ENCODE measurements at regions not wholly inside any gene's neighbourhood (a gene's known extent, or its start where the extent isn't known, plus 50 kb on each side); places are given as distances from the start of the nearest gene placed in this dataset.
"Not testable (repeated sequence)": the region's sequence is repeated elsewhere in the genome, so short reads cannot be mapped to it uniquely, and the experiment has no call there.

- no peaks in the 10 kb centered on the region for H3K9me3 Mint-ChIP-seq
- POLR2A ChIA-PET: interaction anchor here (1.1 to 1.5 kb wide), 2 partner anchors 49 to 50 kb away, joined by 3 to 7 read pairs; partner anchors contain the start of gene ACSL4
- H3K4me1 Mint-ChIP-seq (ENCODE audit: low read depth): peaks cover 18% of the 10 kb centered on the region
- H3K27me3 Mint-ChIP-seq: no peaks in the 10 kb centered on the region
- H3K4me3 Mint-ChIP-seq: peak overlapping the region; percentile 66
- intact Hi-C loops (cut with micrococcal nuclease): loop anchor here (5.0 kb wide), 1 partner anchor 51 kb away; the partner anchor contains the start of gene ACSL4
- peak overlapping the region; percentile 95 for H3K27ac Mint-ChIP-seq
- DNase-seq (peak; percentile 37), ATAC-seq (peak; percentile 84)
- CTCF ChIA-PET: no interaction called here
- H3K36me3 Mint-ChIP-seq (ENCODE audit: low read depth): no peaks in the 10 kb centered on the region
- no peak for TF ChIP-seq CTCF (IDR thresholded peaks at IDR 0.05)
Observed at GRCh38 chrX:109782994-109783700, 50.1 kb upstream of the ACSL4 start.

- Mint-ChIP-seq H3K4me1 (ENCODE audit: low read depth) (peaks cover 18% of the 10 kb centered on the region), H3K36me3 (ENCODE audit: low read depth) (no peaks in the 10 kb centered on the region), H3K4me3 (no peak overlapping the region), H3K27ac (peak overlapping the region; percentile 95), H3K9me3 (no peaks in the 10 kb centered on the region), H3K27me3 (no peaks in the 10 kb centered on the region)
- no peak for TF ChIP-seq CTCF (IDR thresholded peaks at IDR 0.05)
- DNase-seq: no peak
- POLR2A ChIA-PET: interaction anchor here (1.1 to 1.5 kb wide), 2 partner anchors 50 to 51 kb away, joined by 3 to 7 read pairs; partner anchors contain the start of gene ACSL4
- intact Hi-C loops (cut with micrococcal nuclease): loop anchor here (5.0 kb wide), 1 partner anchor 51 kb away; the partner anchor contains the start of gene ACSL4
- peak; percentile 8 for ATAC-seq
- CTCF ChIA-PET: no interaction called here
Observed at GRCh38 chrX:109783701-109784079, 50.6 kb upstream of the ACSL4 start.

GRCh38 chrX:109785053-109785452 lies 52.0 kb upstream of the ACSL4 start:
- H3K4me1 Mint-ChIP-seq (ENCODE audit: low read depth): peaks cover 18% of the 10 kb centered on the region
- ATAC-seq (no peak), DNase-seq (no peak)
- TF ChIP-seq CTCF (IDR thresholded peaks at IDR 0.05): no peak
- no peak overlapping the region for H3K27ac Mint-ChIP-seq
- no peaks in the 10 kb centered on the region for H3K36me3 Mint-ChIP-seq (ENCODE audit: low read depth)
- no peaks in the 10 kb centered on the region for H3K27me3 Mint-ChIP-seq
- POLR2A ChIA-PET: no interaction called here
- no peak overlapping the region for H3K4me3 Mint-ChIP-seq
- CTCF ChIA-PET: interaction anchor here (1.7 to 2.2 kb wide), 2 partner anchors 72 kb away, joined by 3 to 7 read pairs; no protein-coding TSS in a partner anchor
- no peaks in the 10 kb centered on the region for H3K9me3 Mint-ChIP-seq
- intact Hi-C loops (cut with micrococcal nuclease): no loop called here

- H3K36me3 Mint-ChIP-seq (ENCODE audit: low read depth); POLR2A ChIA-PET; H3K27me3 Mint-ChIP-seq; intact Hi-C loops (cut with micrococcal nuclease); CTCF ChIA-PET; DNase-seq; H3K27ac Mint-ChIP-seq; H3K4me1 Mint-ChIP-seq (ENCODE audit: low read depth); H3K4me3 Mint-ChIP-seq; H3K9me3 Mint-ChIP-seq; ATAC-seq: not testable (repeated sequence)
Observed at GRCh38 chrX:109790511-109790910, 57.5 kb upstream of the ACSL4 start.

GRCh38 chrX:109793191-109793590 lies 60.1 kb upstream of the ACSL4 start:
- DNase-seq: no peak
- no peaks in the 10 kb centered on the region for H3K9me3 Mint-ChIP-seq
- TF ChIP-seq CTCF (IDR thresholded peaks at IDR 0.05): no peak
- POLR2A ChIA-PET: no interaction called here
- no peaks in the 10 kb centered on the region for H3K36me3 Mint-ChIP-seq (ENCODE audit: low read depth)
- no peak overlapping the region for H3K4me3 Mint-ChIP-seq
- H3K27me3 Mint-ChIP-seq: no peaks in the 10 kb centered on the region
- ATAC-seq: no peak
- H3K4me1 Mint-ChIP-seq (ENCODE audit: low read depth): no peaks in the 10 kb centered on the region
- intact Hi-C loops (cut with micrococcal nuclease): no loop called here
- no peak overlapping the region for H3K27ac Mint-ChIP-seq
- CTCF ChIA-PET: interaction anchor here (1.7 kb wide), 1 partner anchor 64 kb away, joined by 6 read pairs; no protein-coding TSS in a partner anchor
